HFFc6 (cell line): ENCODE measurements at regions not wholly inside any gene's neighbourhood (a gene's known extent, or its start where the extent isn't known, plus 50 kb on each side); places are given as distances from the start of the nearest gene placed in this dataset.

Source experiments
- DNase-seq: peaks from one replicate; pipeline ENCODE4 v3.0.0-alpha.2; 2018
- H3K27ac Mint-ChIP-seq: 2 replicates; pipeline ENCODE4 v1.8.0; 2020; ENCODE audit warnings: mild to moderate bottlenecking, mixed read lengths
- H3K27me3 Mint-ChIP-seq: 2 replicates; pipeline ENCODE4 v1.8.0; 2021; ENCODE audit warnings: mild to moderate bottlenecking, moderate library complexity, mixed read lengths; ENCODE audit not compliant: insufficient read depth
- H3K36me3 Mint-ChIP-seq: 2 replicates; pipeline ENCODE4 v1.8.0; 2021; ENCODE audit warnings: low read depth, mixed read lengths
- H3K4me1 Mint-ChIP-seq: 2 replicates; pipeline ENCODE4 v1.8.0; 2020; ENCODE audit warnings: low read depth, mixed read lengths
- H3K4me3 Mint-ChIP-seq: 2 replicates; pipeline ENCODE4 v1.8.0; 2020; ENCODE audit warnings: mild to moderate bottlenecking, moderate library complexity, mixed read lengths
- H3K9me3 Mint-ChIP-seq: 2 replicates; pipeline ENCODE4 v1.8.0; 2020; ENCODE audit warnings: mild to moderate bottlenecking, mixed read lengths
- CTCF ChIP-seq: fragments of 200-600 bp; sonication (generic); IDR thresholded peaks from 2 replicates; pipeline ENCODE4 v1.5.0; 2021; ENCODE audit warnings: antibody characterized with exemption, mild to moderate bottlenecking

GRCh38 chr5:179422213-179422855, 77.1 kb upstream of the ADAMTS2 start:
- no peaks in the 10 kb centered on the region for H3K36me3 Mint-ChIP-seq
- no peak overlapping the region for H3K4me3 Mint-ChIP-seq
- no peaks in the 10 kb centered on the region; the same call in 1 of the 2 replicates for H3K9me3 Mint-ChIP-seq
- TF ChIP-seq CTCF: no peak
- H3K4me1 Mint-ChIP-seq: no peaks in the 10 kb centered on the region
- peaks cover 17% of the 10 kb centered on the region for H3K27me3 Mint-ChIP-seq
- no peak for DNase-seq
- no peak overlapping the region for H3K27ac Mint-ChIP-seq

- no peaks in the 10 kb centered on the region; the same call in 1 of the 2 replicates for H3K9me3 Mint-ChIP-seq
Observed at GRCh38 chr5:179421144-179421901, 76.1 kb upstream of the ADAMTS2 start.

GRCh38 chr5:179420476-179420875, 75.2 kb upstream of the ADAMTS2 start:
- Mint-ChIP-seq H3K27ac (no peak overlapping the region), H3K27me3 (peaks cover 27% of the 10 kb centered on the region), H3K36me3 (no peaks in the 10 kb centered on the region), H3K4me1 (no peaks in the 10 kb centered on the region), H3K9me3 (no peaks in the 10 kb centered on the region; the same call in 1 of the 2 replicates), H3K4me3 (no peak overlapping the region)
- TF ChIP-seq CTCF: no peak
- DNase-seq: no peak

More at GRCh38 chr5:179421144-179421901, 76.1 kb upstream of the ADAMTS2 start:
- Mint-ChIP-seq H3K36me3 (no peaks in the 10 kb centered on the region), H3K27ac (no peak overlapping the region), H3K4me3 (no peak overlapping the region), H3K4me1 (no peaks in the 10 kb centered on the region), H3K27me3 (peaks cover 24% of the 10 kb centered on the region)
- DNase-seq: no peak
- TF ChIP-seq CTCF: no peak

GRCh38 chr5:179418972-179419371, 73.7 kb upstream of the ADAMTS2 start:
- no peak for DNase-seq
- no peak overlapping the region for H3K4me3 Mint-ChIP-seq
- no peaks in the 10 kb centered on the region; the same call in 1 of the 2 replicates for H3K9me3 Mint-ChIP-seq
- H3K36me3 Mint-ChIP-seq: no peaks in the 10 kb centered on the region
- H3K4me1 Mint-ChIP-seq: no peaks in the 10 kb centered on the region
- no peak for TF ChIP-seq CTCF
- H3K27me3 Mint-ChIP-seq: peaks cover 27% of the 10 kb centered on the region
- no peak overlapping the region for H3K27ac Mint-ChIP-seq

- Mint-ChIP-seq H3K27me3 (peaks cover 26% of the 10 kb centered on the region), H3K36me3 (no peaks in the 10 kb centered on the region), H3K27ac (no peak overlapping the region), H3K4me3 (no peak overlapping the region), H3K9me3 (no peaks in the 10 kb centered on the region), H3K4me1 (no peaks in the 10 kb centered on the region)
- TF ChIP-seq CTCF: no peak
- DNase-seq: no peak
Observed at GRCh38 chr5:179417696-179418095, 72.4 kb upstream of the ADAMTS2 start.
